ENCODE measurements at regions not wholly inside any gene's neighbourhood (a gene's known extent, or its start where the extent isn't known, plus 50 kb on each side); places are given as distances from the start of the nearest gene placed in this dataset.
"Not testable (repeated sequence)": the region's sequence is repeated elsewhere in the genome, so short reads cannot be mapped to it uniquely, and the experiment has no call there.

DNA sequence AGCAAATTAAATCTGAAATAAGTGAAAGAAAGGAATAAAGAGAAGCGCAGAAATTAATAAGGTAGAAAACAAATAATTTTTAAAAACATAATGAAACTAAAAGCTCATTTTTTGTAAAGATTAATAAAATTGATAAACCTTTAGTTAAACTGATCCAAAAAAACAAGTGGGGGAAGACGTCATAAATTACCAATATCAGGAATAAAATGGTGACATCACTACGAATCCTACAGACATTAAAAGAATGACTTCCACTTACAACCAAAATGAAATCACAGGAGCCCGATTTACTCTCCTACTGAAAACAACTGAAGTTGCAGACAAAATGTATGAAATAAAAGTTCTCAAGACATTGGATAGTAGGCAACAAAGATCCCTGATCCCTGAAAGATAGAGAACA lies 68.1 kb upstream of the IFFO2 start:
- no peak for DNase-seq

DNA sequence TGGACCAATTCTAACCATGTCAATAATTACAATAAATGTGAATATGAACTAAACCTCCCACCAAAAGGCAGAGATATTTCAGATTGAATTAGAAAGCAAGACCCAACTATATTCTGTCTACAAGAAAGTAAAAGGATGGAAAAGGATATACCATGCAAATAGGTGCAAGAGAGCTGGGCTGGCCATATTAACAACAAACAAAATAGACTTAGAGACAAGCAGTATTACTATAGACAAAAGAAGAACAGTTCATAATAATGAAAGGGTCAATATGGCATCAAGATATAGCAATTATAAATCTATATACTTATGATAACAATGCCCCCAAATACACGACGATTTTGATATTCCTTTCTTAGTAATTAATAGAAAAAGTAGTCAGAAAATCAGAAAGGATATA lies 67.3 kb upstream of the IFFO2 start:
- DNase-seq: no peak

DNA sequence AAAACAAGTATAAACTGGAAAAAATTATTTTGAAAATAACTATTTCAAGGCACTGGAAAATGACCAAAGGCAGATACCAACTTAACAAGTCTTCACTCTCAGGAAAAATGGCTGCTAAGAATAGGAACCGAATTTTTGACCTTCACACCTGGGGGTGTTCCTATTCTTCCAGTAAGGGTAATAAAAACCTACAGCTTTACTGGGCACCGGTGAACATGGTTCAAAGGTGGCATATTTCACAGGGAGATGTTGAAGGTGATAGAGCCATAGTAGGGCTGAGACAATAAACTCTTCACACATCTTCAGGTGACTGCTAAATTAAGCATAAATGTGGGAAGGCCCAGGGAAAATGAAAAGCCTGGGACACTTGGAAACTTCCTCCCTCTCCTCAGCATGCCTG lies 65.4 kb upstream of the IFFO2 start:
- no peak for DNase-seq

DNA sequence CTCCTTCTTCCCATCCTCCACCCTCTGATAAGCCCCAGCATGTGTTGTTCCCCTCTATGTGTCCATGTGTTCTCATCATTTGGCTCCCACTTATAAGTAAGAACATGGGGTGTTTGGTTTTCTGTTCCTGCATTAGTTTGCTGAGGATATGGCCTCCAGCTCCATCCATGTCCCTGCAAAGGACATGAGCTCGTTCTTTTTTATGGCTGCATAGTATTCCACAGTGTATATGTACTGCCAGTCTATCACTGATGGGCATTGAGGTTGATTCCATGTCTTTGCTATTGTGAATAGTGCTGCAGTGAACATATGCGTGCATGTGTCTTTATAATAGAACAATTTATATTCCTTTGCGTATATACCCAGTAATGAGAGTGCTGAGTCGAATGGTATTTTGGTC lies 62.8 kb upstream of the IFFO2 start:
- DNase-seq: not testable (repeated sequence)

DNA sequence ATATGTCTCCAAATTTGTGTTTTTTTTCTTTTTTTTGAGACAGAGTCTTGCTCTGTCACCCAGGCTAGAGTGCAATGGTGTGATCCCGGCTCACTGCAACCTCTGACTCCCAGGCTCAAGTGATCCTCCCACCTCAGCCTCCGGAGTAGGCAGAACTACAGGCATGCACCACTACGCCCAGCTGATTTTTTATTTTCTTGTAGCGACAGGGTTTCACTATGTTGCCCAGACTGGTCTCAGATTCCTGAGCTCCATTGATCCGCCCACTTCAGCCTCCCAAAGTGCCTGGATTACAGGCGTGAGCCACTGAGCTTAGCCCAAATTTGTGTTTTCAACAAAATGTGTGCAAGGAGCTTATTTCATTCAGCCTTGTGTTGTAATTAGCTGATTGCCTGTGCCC lies 59.0 kb upstream of the IFFO2 start:
- no peak for DNase-seq

DNA sequence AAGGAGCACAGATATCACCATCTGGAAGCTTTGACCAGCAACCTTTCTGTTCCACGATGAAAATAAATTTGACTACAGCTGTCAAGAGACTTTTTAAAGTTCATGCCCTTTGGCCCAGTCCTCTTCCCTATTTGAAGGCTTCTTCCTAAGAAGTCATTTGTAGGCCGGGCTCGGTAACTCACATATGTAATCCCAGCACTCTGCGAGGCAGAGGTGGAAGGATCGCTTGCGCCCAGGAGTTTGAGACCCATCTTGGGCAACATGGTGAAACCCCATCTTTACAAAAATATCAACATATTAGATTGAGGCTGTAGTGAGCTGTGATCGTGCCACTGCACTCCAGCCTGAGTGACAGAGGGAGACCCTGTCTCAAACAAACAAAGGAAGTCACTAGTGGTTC lies 58.3 kb upstream of the IFFO2 start:
- no peak for DNase-seq

DNA sequence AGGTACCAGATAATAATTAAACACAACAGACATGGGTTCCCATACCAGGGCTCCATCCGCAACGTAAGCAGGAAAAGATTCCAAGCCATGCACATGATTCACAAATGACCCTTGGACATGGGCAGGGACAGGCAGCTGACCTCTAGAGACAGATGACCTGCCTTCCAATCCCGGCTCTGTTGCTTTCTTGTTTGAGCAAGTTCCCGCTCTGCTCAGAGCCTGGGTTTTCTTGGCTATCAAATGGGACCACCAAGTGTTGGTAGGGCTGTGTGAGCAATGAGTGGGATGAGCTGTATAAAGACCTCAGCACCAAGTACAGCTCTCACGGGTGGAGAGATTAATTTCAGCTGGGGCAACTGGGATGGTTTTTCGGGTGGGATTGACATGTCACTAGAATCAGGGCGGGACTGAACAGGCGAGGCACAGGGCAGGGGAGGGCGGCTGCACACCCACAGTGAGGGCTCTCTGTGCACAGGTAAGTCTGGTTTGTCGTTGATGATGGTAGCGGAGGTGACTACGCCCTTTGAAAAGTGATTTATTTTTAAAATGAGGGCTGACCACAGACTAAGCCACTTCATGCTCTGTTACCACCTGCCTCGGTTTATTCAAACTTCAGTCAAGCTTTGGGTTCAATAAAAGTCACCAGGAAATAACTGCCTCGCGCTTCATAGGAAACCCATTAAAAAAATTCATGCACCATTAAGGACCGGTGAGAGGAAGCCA lies 57.5 kb upstream of the IFFO2 start:
- DNase-seq: no peak

DNA sequence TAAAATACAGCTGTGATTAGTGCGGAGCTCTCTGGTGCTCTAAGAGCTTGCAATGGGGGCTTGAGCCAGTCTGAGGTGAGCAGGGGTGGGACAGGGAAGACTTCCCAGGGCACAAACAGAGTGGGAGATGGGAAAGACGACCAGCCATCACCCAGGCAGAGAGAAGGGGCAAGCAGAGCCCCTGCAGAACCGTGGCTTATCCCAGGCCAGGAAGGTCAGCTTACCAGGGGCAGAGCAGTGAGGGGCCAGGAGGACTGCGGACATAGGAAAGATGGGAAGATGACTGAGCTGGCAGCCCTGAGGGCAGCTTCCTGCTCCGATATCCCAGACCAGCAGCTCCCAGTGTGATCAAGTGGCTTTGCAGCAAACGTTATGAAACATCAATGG lies 55.4 kb upstream of the IFFO2 start:
- DNase-seq: no peak

DNA sequence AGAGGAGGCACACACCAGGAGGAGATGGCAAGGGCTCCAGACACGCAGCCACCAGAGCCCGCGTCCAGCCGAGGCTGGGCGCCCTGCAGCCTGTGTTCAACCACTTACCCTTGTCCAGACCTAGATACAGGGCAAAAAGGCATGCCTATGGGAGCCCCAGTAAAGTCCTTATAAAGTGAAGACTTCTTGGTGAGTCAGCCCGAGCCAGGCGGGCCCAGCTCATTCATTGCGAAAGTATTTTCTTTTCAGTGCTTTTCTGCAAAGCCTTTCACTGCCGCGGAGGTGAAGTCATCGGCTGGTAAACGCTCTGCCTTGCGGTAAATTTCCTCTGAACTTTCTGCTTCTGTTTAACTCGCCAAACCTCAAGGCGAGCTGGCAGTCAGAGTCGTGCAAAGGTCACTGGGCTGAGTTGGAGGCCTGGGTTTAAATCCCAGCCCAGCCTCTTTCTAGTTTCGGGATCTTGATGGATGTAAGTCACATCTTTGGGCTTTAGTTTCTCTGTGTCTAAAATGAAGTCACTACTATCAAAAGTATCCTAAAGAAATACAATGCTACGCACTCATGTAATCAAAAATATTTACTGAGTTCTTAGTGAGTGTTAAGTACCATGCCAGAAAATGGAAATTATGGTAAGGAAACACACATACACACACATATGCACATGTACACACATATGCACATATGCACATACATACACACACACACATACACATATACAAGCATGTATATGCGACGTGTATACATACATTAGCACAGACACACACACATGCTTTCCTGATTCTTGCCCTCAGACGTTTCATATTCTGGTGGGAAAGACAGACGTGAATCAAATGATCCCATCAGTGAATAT lies 54.7 kb upstream of the IFFO2 start:
- peak; percentile 79 for DNase-seq

DNA sequence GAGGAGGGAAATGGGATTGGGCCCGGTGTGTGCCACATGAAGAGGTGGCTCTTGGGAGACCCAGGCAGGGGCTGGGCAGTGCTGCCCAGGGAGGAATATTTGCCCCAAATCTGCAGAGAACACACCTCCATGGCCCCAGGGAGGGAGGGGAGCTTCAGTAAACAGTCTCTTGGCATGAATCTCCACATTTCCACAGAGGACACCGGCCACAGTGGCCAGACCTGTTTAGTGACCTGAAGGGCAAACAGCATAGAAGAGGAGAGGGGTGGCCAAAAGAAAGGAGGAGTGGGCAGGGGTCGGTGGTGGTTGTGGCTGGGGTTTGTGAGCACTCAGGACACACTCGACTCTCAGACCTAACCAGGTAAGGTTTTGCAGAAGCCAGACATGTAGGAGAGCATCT lies 54.0 kb upstream of the IFFO2 start:
- no peak for DNase-seq

DNA sequence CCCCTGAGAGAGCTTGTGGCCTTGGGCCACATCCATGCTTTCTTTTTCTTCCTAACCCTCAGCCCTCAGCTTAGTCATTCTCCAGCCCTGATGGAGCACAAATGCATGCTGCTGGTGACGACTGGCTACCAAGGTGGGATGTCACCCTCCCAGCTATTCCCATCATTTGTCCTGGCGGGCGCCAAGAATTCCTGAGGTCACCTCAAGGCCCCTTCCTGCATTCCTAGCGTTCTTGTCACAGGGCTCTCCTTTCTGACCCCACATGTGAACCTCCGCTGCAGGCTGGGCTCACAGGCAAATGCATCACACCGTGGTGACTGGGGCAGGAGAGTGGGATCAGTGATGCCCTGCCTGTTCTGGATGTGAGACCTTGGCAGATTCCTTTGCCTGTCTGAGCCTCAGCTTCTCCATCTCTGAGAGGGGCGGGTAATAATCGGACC lies 53.4 kb upstream of the IFFO2 start:
- DNase-seq: no peak

DNA sequence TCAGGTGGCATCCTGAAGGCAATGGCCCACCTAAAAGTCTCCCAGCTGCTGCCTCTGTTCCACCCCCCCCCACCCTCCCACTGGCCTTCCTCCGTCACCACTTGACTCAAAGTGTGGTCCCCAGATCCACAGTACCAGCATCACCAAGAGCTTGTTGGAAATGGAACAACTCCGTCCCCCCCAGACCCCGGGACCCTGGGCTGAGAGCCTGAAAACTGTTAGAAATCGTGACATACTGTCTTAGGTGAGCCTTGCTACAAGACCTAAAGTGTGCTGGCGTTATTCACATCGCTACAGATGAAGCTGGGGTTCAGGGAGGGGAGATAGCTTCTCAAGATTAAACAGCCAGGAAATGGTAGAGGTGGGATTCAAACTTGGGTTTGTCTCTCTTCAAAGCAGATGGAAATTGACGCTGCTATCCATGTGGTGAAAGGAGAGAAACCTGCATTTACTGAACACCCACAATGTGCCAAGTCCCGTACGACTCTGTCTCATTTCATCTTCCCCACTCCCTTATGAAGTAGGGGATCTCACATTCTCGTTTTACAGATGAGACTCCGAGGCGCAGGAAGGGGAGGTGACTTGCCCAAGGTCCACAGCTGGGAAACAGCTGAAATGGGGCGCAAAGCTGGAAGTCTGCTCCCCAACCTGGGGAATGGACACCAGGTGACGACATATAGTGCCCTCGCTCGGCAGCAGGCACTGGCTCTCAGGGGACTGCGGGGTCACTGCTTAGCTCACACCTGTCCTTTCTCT lies 52.8 kb upstream of the IFFO2 start:
- no peak for DNase-seq

DNA sequence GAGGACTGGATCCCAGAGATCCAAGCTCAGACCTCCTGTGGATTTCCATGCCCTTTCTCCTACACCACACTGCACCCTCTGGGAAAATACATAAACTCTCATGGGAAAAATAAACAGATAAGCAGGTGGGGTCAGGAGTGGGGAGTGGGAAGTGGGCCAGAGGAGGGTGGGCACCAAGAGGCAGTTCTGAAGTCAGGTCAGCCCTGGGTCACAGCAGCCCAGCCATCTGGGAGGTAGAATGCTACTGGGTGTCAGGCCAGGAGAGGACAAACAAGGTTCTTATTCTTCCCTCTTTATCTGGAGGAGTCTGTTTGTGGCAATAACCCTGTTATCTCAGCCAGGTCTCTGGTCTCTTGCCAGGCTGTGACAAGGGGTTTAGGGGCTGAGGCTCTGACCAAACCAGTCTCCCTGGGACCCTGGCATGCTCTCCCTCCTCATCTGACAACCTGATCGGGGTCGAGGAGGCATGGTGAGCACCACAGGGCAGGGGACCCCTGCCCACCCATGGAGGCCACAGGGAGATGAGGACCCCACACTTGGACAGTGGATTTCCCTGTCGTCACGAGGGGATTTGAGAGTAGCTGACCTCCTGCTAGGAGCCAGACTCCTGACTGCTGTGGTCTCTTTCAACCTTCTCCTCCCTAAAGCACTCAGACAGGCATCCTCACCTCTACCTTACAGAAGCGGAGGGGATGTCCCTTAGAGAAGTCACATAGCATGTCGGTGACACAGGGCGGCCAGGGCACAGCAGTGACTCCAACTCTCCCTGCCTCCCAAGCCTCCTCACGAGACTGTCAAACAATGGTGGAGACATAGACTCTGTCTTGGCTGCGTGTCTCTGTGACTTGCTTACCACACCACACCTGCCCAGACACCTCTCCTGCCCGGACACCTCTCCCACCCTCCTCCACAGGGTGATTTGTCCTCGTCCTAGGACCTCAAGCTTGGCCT lies 51.3 kb upstream of the IFFO2 start:
- DNase-seq: no peak

DNA sequence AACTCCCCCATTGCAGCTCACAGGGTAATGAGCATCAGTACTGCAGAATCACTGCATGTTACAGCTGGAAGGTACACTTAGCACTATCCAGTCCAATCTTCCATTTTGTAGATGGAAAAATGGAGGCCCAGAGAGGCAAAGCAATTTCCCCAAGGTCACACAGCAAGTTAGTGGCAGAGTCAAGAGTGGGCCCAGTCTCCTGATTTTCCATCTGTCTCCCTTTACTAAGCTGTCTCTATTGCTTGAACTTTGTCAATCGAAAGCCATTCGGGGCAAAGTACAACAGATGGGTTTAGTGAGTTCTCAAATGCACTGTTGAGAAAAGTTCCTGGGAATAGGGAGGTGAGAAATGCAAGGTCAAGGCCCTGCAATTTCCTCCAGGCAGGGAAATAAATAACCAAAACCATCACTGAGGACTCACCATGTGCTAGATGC lies 50.4 kb upstream of the IFFO2 start:
- DNase-seq: no peak
